ENCODE measurements at regions not wholly inside any gene's neighbourhood (a gene's known extent, or its start where the extent isn't known, plus 50 kb on each side); places are given as distances from the start of the nearest gene placed in this dataset.
"Not testable (repeated sequence)": the region's sequence is repeated elsewhere in the genome, so short reads cannot be mapped to it uniquely, and the experiment has no call there.

DNA sequence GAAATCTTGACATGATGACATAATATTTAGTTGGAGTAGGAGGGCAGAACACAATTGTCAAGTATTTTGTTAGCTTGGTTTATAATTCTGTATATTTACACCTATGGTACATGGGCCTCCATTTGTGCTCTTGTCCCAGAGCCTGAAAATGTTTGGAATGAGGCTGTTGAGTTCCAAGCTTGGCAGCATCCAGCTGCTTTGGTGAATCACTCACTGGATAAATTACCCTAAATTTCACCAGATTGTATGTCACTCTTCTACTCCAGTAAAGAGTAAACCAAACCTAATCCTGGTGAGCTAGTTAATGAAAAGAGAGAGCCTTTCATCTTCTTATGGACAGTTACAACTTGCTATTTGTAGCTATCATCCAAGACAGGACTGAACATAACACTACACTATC lies 928.7 kb downstream of the DIPK2A start:
- no peak for ATAC-seq
- Histone ChIP-seq H3K4me1 (no peaks in the 10 kb centered on the region), H3K27me3 (no peaks in the 10 kb centered on the region), H3K9me3 (peaks cover 0 to 14% (median 0%) of the 10 kb centered on the region in 3 donors), H3K36me3 (no peaks in the 10 kb centered on the region), H3K4me3 (no peak overlapping the region), H3K27ac (no peak overlapping the region)
- no peak for TF ChIP-seq EP300 (IDR thresholded peaks at IDR 0.05)

DNA sequence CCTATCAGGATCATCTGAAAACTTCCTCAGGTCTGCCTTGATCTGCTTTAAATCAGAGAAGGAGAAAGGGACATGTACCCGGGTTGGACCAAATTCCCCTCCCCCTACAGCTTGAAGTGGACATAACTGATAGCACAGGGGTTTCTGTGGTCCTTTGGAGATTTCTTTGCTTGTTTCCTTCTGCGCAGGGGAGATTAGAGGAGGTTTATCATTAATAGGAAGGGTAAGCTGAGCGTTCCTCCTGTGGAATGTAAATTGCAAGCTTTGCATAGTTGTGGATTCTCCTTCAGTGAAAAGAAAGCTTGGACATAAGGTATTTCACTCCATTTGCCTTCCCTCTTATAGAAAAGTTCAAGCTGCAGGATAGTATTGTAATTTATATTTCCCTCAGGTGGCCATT lies 936.0 kb downstream of the DIPK2A start:
- not testable (repeated sequence) for H3K36me3 ChIP-seq, H3K27ac ChIP-seq, H3K27me3 ChIP-seq, H3K4me3 ChIP-seq, H3K4me1 ChIP-seq, ATAC-seq
- WGBS, 2 donors (ENCODE audit: low coverage in 1 of 2): 60% methylated on average over 1 of the region's 3 CpGs; no CpG with 5 or more reads in 1 of the 2 donors
- peaks cover 0 to 14% (median 0%) of the 10 kb centered on the region in 3 donors for H3K9me3 ChIP-seq

DNA sequence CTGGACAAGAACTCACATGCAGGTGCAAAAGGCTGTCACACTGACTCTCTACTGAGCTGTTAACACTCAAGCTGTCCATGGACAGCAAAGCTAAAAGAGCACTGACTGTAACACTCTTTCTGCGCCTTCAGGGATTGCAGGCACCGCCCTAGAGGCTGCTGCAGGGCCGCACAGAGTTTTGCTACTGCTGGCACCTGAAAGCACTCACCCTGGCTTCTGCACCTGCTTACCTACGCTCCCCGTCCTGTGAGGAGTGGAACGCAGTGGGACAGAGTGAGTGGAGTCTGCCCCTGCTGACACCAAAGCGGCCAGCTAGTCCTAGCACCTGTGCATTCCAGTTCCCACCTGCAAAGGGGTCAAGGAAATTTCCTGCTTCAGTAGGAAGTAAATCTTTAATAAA lies 941.3 kb downstream of the DIPK2A start:
- H3K27me3 ChIP-seq: no peaks in the 10 kb centered on the region
- H3K4me3 ChIP-seq: no peak overlapping the region
- H3K9me3 ChIP-seq: no peaks in the 10 kb centered on the region
- no peaks in the 10 kb centered on the region for H3K4me1 ChIP-seq
- 91 to 92% methylated on average over 4 to 5 of the region's 7 CpGs for WGBS, 2 donors (ENCODE audit: low coverage in 1 of 2)
- TF ChIP-seq POLR2A (IDR thresholded peaks at IDR 0.05) (no peak), POLR2AphosphoS5 (IDR thresholded peaks at IDR 0.05) (no peak), EP300 (IDR thresholded peaks at IDR 0.05) (no peak)
- TF ChIP-seq, protein P1, sequence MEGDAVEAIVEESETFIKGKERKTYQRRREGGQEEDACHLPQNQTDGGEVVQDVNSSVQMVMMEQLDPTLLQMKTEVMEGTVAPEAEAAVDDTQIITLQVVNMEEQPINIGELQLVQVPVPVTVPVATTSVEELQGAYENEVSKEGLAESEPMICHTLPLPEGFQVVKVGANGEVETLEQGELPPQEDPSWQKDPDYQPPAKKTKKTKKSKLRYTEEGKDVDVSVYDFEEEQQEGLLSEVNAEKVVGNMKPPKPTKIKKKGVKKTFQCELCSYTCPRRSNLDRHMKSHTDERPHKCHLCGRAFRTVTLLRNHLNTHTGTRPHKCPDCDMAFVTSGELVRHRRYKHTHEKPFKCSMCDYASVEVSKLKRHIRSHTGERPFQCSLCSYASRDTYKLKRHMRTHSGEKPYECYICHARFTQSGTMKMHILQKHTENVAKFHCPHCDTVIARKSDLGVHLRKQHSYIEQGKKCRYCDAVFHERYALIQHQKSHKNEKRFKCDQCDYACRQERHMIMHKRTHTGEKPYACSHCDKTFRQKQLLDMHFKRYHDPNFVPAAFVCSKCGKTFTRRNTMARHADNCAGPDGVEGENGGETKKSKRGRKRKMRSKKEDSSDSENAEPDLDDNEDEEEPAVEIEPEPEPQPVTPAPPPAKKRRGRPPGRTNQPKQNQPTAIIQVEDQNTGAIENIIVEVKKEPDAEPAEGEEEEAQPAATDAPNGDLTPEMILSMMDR (IDR thresholded peaks at IDR 0.05): no peak
- no peak overlapping the region for H3K27ac ChIP-seq
- H3K36me3 ChIP-seq: no peaks in the 10 kb centered on the region
- ATAC-seq: no peak

DNA sequence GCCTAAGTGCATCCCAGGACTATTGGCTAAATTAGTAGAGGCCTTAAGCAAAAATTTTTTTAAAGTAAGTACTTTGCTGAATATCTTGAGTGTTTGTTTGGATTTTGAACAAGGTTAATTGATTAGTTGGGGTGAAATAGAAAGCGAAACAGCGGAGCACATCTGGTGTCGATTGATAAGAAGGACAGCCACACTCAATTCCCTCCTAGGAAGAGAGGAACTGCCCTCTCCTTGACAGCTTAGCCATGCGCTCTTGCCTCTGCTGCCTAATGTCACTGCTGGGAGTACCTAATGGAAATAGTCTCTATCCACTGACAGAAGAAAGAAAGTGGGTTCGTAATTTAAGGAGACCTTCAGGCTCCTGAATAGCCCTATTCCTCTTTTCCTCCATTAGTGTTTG lies 943.6 kb downstream of the DIPK2A start:
- TF ChIP-seq, protein P1 (IDR thresholded peaks at IDR 0.05): no peak
- TF ChIP-seq POLR2AphosphoS5 (IDR thresholded peaks at IDR 0.05) (no peak), EP300 (IDR thresholded peaks at IDR 0.05) (no peak), POLR2A (IDR thresholded peaks at IDR 0.05) (no peak)
- 57 to 72% methylated on average over 5 of the region's 5 CpGs for WGBS, 2 donors (ENCODE audit: low coverage in 1 of 2)
- H3K4me3 ChIP-seq: no peak overlapping the region
- ATAC-seq: no peak
- H3K27ac ChIP-seq: no peak overlapping the region
- no peaks in the 10 kb centered on the region for H3K9me3 ChIP-seq
- H3K36me3 ChIP-seq: no peaks in the 10 kb centered on the region
- no peaks in the 10 kb centered on the region for H3K4me1 ChIP-seq
- H3K27me3 ChIP-seq: no peaks in the 10 kb centered on the region

DNA sequence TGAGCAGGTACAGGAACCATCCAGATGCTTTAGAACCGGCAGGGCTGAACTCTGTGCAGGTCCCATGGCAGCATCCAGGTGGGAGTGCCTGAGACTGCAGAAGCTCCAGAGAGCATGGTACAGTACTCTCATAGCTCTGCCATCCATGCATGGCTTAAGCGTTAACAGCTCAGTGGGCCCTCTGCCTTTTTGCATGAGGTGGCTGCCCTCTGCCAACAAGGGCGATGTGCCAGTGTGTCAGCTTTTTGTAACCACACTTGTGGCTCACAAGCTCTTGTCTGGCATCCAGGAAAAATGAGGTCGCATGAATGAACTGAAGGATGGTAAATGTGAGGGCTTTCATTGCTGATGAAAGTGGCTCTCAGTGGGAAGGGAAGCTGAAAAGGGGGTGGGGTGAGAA lies 950.1 kb downstream of the DIPK2A start:
- no peaks in the 10 kb centered on the region for H3K36me3 ChIP-seq
- H3K4me1 ChIP-seq: peaks cover 0 to 4% (median 0%) of the 10 kb centered on the region in 3 donors
- WGBS, 2 donors (ENCODE audit: low coverage in 1 of 2): 62 to 70% methylated on average over 2 of the region's 4 CpGs
- ATAC-seq: no peak
- H3K4me3 ChIP-seq: no peak overlapping the region
- H3K27ac ChIP-seq: no peak overlapping the region
- no peaks in the 10 kb centered on the region for H3K27me3 ChIP-seq
- TF ChIP-seq EP300 (IDR thresholded peaks at IDR 0.05) (no peak), POLR2A (IDR thresholded peaks at IDR 0.05) (no peak), POLR2AphosphoS5 (IDR thresholded peaks at IDR 0.05) (no peak)
- TF ChIP-seq, protein P1 (IDR thresholded peaks at IDR 0.05): no peak
- no peaks in the 10 kb centered on the region for H3K9me3 ChIP-seq

DNA sequence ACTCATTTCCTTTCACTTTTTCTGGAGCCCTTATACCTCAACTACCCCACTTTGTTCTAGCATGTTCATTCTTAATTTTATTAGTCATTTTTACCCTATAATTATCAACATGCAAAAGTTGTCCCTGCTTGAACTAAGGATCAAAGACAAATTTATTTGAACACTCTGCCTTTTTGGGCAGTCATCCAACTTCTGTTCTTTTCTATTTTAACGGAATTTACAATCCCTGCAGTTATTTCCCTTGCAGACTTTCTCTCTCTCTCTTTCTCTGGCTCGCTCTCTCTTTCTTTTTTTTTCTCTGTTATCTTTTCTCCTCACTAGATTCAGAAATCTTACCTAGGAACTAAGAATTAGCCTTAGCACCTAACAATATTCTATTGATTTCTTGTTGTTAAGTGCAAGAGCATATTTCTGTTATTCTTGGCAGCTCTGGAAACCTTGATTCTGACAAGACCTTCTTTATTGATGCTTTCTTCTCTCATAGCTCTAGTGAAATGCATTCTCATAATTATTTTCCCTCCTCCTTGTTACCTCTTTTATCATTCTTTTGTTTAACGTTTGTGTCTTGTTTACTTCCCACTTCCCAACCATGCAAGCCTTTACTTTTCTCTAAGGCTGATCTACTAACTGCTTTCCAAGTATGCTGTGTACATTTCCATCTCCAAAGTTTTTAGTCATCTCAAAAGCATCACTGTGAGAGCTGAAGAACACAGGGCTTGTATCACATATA lies 951.6 kb downstream of the DIPK2A start:
- Histone ChIP-seq H3K9me3 (no peaks in the 10 kb centered on the region), H3K4me3 (no peak overlapping the region), H3K27me3 (no peaks in the 10 kb centered on the region), H3K4me1 (peaks cover 0 to 4% (median 0%) of the 10 kb centered on the region in 3 donors), H3K36me3 (no peaks in the 10 kb centered on the region), H3K27ac (no peak overlapping the region)
- no peak for ATAC-seq
- TF ChIP-seq, protein P1 (IDR thresholded peaks at IDR 0.05): no peak
- TF ChIP-seq POLR2AphosphoS5 (IDR thresholded peaks at IDR 0.05): no peak
- TF ChIP-seq EP300 (IDR thresholded peaks at IDR 0.05): no peak
- TF ChIP-seq POLR2A (IDR thresholded peaks at IDR 0.05): no peak
- 4 to 10% methylated on average over 3 of the region's 3 CpGs for WGBS, 2 donors (ENCODE audit: low coverage in 1 of 2)
